Stimulated activated CD8-positive, alpha-beta memory T cell treated with anti-CD3 and anti-CD28 coated beads, Interleukin-12 subunit alpha, Interleukin-12 subunit beta, amount 100 ng/mL, for 24 hours (primary cell): ENCODE measurements at regions not wholly inside any gene's neighbourhood (a gene's known extent, or its start where the extent isn't known, plus 50 kb on each side); places are given as distances from the start of the nearest gene placed in this dataset.
"Not testable (repeated sequence)": the region's sequence is repeated elsewhere in the genome, so short reads cannot be mapped to it uniquely, and the experiment has no call there.

Experiments used
- DNase-seq: peaks from one replicate; pipeline ENCODE4 v3.0.0-alpha.2; 2020; ENCODE audit errors: extremely low read depth

GRCh38 chr6:14754751-14755513, 490.9 kb upstream of the JARID2 start:
- DNase-seq, result no peak

- DNase-seq, result no peak
Measured at GRCh38 chr6:14756340-14756739, 489.5 kb upstream of the JARID2 start.

- no peak for DNase-seq
Measured at GRCh38 chr6:14757014-14757413, 488.9 kb upstream of the JARID2 start.

GRCh38 chr6:14757418-14757817, 488.5 kb upstream of the JARID2 start:
- no peak for DNase-seq

GRCh38 chr6:14758421-14759081, 487.3 kb upstream of the JARID2 start:
- no peak for DNase-seq

- DNase-seq, result no peak
Measured at GRCh38 chr6:14759976-14760672, 485.7 kb upstream of the JARID2 start.

- no peak for DNase-seq
Measured at GRCh38 chr6:14762077-14762476, 483.8 kb upstream of the JARID2 start.

- no peak for DNase-seq
Measured at GRCh38 chr6:14763139-14763538, 482.7 kb upstream of the JARID2 start.

GRCh38 chr6:14763616-14764015, 482.3 kb upstream of the JARID2 start:
- DNase-seq, result no peak

- DNase-seq, result no peak
Measured at GRCh38 chr6:14765106-14765505, 480.8 kb upstream of the JARID2 start.

- DNase-seq, result no peak
Measured at GRCh38 chr6:14765721-14766390, 480.0 kb upstream of the JARID2 start.

GRCh38 chr6:14766391-14766994, 479.4 kb upstream of the JARID2 start:
- no peak for DNase-seq

GRCh38 chr6:14767226-14767625, 478.6 kb upstream of the JARID2 start:
- no peak for DNase-seq

- DNase-seq, result no peak
Measured at GRCh38 chr6:14770040-14770439, 475.8 kb upstream of the JARID2 start.

GRCh38 chr6:14770572-14770971, 475.3 kb upstream of the JARID2 start:
- no peak for DNase-seq

GRCh38 chr6:14771016-14771415, 474.9 kb upstream of the JARID2 start:
- DNase-seq, result no peak

- no peak for DNase-seq
Measured at GRCh38 chr6:14772188-14772587, 473.7 kb upstream of the JARID2 start.

GRCh38 chr6:14775528-14775927, 470.3 kb upstream of the JARID2 start:
- DNase-seq, result no peak

- no peak for DNase-seq
Measured at GRCh38 chr6:14776307-14776706, 469.6 kb upstream of the JARID2 start.

- DNase-seq, result no peak
Measured at GRCh38 chr6:14781772-14782525, 463.9 kb upstream of the JARID2 start.

GRCh38 chr6:14782921-14783464, 462.9 kb upstream of the JARID2 start:
- DNase-seq, result not testable (repeated sequence)
